Neural progenitor cell (in vitro differentiated cells): ENCODE measurements at regions not wholly inside any gene's neighbourhood (a gene's known extent, or its start where the extent isn't known, plus 50 kb on each side); places are given as distances from the start of the nearest gene placed in this dataset.

Source experiments
- EZH2 ChIP-seq: fragments of 200-600 bp; sonication (generic); IDR thresholded peaks from 2 replicates; pipeline ENCODE4 v1.6.1; 2017; ENCODE audit warnings: antibody characterized with exemption, mild to moderate bottlenecking, moderate library complexity
- TF ChIP-seq, protein P1 (sequence below): fragments of 200-600 bp; sonication (generic); IDR thresholded peaks from 2 replicates; pipeline ENCODE4 v1.5.1; 2017; ENCODE audit warnings: antibody characterized with exemption, mild to moderate bottlenecking

DNA sequence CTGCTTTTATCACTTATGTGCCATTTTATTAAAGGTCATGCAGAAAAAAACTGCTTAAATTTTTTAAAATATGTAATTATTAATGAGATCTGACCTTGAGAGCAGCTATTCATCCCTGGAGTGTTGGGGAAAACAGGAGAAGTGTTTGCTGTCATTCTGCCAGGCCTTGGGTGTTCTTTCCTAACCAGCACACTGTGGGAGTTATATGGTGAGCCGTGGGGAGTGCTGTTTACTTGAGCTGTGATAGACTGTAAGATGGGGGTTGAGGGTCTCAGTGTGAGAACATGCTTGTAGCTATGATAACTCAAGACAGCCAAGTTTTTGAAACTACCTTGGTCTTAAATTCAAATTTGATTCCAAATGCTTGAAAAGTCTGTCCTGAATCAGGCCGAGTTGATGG is 101.3 kb upstream of the ARHGAP28 start:
- TF ChIP-seq, protein P1, sequence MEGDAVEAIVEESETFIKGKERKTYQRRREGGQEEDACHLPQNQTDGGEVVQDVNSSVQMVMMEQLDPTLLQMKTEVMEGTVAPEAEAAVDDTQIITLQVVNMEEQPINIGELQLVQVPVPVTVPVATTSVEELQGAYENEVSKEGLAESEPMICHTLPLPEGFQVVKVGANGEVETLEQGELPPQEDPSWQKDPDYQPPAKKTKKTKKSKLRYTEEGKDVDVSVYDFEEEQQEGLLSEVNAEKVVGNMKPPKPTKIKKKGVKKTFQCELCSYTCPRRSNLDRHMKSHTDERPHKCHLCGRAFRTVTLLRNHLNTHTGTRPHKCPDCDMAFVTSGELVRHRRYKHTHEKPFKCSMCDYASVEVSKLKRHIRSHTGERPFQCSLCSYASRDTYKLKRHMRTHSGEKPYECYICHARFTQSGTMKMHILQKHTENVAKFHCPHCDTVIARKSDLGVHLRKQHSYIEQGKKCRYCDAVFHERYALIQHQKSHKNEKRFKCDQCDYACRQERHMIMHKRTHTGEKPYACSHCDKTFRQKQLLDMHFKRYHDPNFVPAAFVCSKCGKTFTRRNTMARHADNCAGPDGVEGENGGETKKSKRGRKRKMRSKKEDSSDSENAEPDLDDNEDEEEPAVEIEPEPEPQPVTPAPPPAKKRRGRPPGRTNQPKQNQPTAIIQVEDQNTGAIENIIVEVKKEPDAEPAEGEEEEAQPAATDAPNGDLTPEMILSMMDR: no peak
- no peak for TF ChIP-seq EZH2
